Lower leg skin (tissue), 3 donors: ENCODE measurements at regions not wholly inside any gene's neighbourhood (a gene's known extent, or its start where the extent isn't known, plus 50 kb on each side); places are given as distances from the start of the nearest gene placed in this dataset.

ENCODE experiments used
- POLR2A ChIP-seq, 2 donors: fragments of 450-650 bp; IDR thresholded peaks; one replicate each; pipeline ENCODE4 v1.6.1; 2016 to 2017; ENCODE audit warnings: antibody characterized with exemption in 2 of 2, mild to moderate bottlenecking in 1 of 2, moderate library complexity in 1 of 2
- TF ChIP-seq, protein P1 (sequence below), 3 donors: fragments of 450-650 bp; IDR thresholded peaks; one replicate each; pipeline ENCODE4 v1.5.1; 2016; ENCODE audit warnings: antibody characterized with exemption in 3 of 3, mild to moderate bottlenecking in 3 of 3, moderate library complexity in 2 of 3

DNA sequence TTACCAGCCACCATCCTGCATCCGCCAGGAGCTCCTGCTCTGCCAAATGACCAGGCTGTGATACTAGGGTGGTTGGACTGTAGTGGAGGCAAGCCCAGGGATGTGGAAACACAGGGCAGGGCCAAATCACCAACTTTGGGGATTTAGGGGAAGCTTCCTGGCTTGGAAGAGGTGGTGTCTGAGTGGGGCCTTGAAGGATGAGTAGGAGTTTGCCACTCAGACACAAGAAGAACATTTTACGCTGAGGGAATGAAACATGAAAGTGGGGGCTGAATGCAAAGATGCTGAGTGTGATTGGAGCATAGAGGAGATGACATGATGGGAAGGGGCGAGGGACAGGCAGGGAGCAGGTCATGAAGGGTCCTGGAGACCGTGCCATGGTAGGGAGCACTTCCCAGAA, 329.5 kb downstream of the RPS24 start:
- TF ChIP-seq, protein P1, sequence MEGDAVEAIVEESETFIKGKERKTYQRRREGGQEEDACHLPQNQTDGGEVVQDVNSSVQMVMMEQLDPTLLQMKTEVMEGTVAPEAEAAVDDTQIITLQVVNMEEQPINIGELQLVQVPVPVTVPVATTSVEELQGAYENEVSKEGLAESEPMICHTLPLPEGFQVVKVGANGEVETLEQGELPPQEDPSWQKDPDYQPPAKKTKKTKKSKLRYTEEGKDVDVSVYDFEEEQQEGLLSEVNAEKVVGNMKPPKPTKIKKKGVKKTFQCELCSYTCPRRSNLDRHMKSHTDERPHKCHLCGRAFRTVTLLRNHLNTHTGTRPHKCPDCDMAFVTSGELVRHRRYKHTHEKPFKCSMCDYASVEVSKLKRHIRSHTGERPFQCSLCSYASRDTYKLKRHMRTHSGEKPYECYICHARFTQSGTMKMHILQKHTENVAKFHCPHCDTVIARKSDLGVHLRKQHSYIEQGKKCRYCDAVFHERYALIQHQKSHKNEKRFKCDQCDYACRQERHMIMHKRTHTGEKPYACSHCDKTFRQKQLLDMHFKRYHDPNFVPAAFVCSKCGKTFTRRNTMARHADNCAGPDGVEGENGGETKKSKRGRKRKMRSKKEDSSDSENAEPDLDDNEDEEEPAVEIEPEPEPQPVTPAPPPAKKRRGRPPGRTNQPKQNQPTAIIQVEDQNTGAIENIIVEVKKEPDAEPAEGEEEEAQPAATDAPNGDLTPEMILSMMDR (IDR thresholded peaks at IDR 0.05): no peak
- TF ChIP-seq POLR2A (IDR thresholded peaks at IDR 0.05): no peak
